Activated B cell treated with CpG ODN at 0.5 μM for 24 hours (primary cell): ENCODE measurements at regions not wholly inside any gene's neighbourhood (a gene's known extent, or its start where the extent isn't known, plus 50 kb on each side); places are given as distances from the start of the nearest gene placed in this dataset.
A peak's percentile ranks its signal among the peaks of the same experiment; 100 is the strongest.
"Not testable (repeated sequence)": the region's sequence is repeated elsewhere in the genome, so short reads cannot be mapped to it uniquely, and the experiment has no call there.

Experiments
- ATAC-seq: fragments of 200-7000 bp; cut with Tn5 transposase; one replicate; pipeline ENCODE4 v1.10.0; 2021; ENCODE audit warnings: low read depth, mild to moderate bottlenecking, moderate library complexity
- CTCF ChIA-PET: fragments of 350-600 bp; sonication (Branson Sonifier 250); formaldehyde crosslinking; loops from one replicate; lab custom pipeline; 2021; ENCODE audit warnings: antibody characterized with exemption; lab: Charles Lee
- POLR2A ChIA-PET: fragments of 350-600 bp; sonication (Branson Sonifier 250); formaldehyde crosslinking; loops from one replicate; lab custom pipeline; 2021; ENCODE audit warnings: antibody characterized with exemption; lab: Charles Lee
- DNase-seq: peaks from one replicate; pipeline ENCODE4 v3.0.0; 2022
- H3K27ac Mint-ChIP-seq: one replicate; pipeline ENCODE4 v1.8.0; 2020; ENCODE audit warnings: mixed read lengths
- H3K27me3 Mint-ChIP-seq: one replicate; pipeline ENCODE4 v1.8.0; 2021; ENCODE audit warnings: mixed read lengths
- H3K36me3 Mint-ChIP-seq: one replicate; pipeline ENCODE4 v1.8.0; 2021; ENCODE audit warnings: low read depth, mixed read lengths
- H3K4me1 Mint-ChIP-seq: one replicate; pipeline ENCODE4 v1.8.0; 2021; ENCODE audit warnings: mixed read lengths
- H3K4me3 Mint-ChIP-seq: one replicate; pipeline ENCODE4 v1.8.0; 2020; ENCODE audit warnings: mild to moderate bottlenecking, mixed read lengths
- H3K9me3 Mint-ChIP-seq: one replicate; pipeline ENCODE4 v1.8.0; 2020; ENCODE audit warnings: mixed read lengths
- CTCF ChIP-seq: fragments of 200-600 bp; IDR thresholded peaks from one replicate; pipeline ENCODE4 v1.8.0; 2022; ENCODE audit warnings: antibody characterized with exemption, mild to moderate bottlenecking
- intact Hi-C: fragments of 100-400 bp; cut with micrococcal nuclease; formaldehyde crosslinking; loops from one replicate; pipeline ENCODE4 v1.15.1; 2024

- H3K9me3 Mint-ChIP-seq: no peaks in the 10 kb centered on the region
- POLR2A ChIA-PET: interaction anchor here (0.7 kb wide), 1 partner anchor 189 kb away, joined by 13 read pairs; no protein-coding TSS in a partner anchor
- peaks cover 10% of the 10 kb centered on the region for H3K4me1 Mint-ChIP-seq
- H3K27me3 Mint-ChIP-seq: peaks cover 2% of the 10 kb centered on the region
- intact Hi-C loops: no loop called here
- ATAC-seq (no peak), DNase-seq (no peak)
- H3K36me3 Mint-ChIP-seq: peaks cover 16% of the 10 kb centered on the region
- TF ChIP-seq CTCF: no peak
- CTCF ChIA-PET: no interaction called here
- H3K27ac Mint-ChIP-seq: no peak overlapping the region
- no peak overlapping the region for H3K4me3 Mint-ChIP-seq
These were observed 179.5 kb downstream of the ADRA2C start for GRCh38 chr4:3945511-3946290.

- DNase-seq, CTCF ChIA-PET: not testable (repeated sequence)
These were observed 180.4 kb downstream of the ADRA2C start for GRCh38 chr4:3946553-3946952.

GRCh38 chr4:3947761-3948160 lies 181.6 kb downstream of the ADRA2C start:
- ATAC-seq, DNase-seq, CTCF ChIA-PET, H3K27ac Mint-ChIP-seq, H3K4me3 Mint-ChIP-seq, H3K27me3 Mint-ChIP-seq, intact Hi-C loops, POLR2A ChIA-PET, H3K9me3 Mint-ChIP-seq, H3K4me1 Mint-ChIP-seq: not testable (repeated sequence)
- H3K36me3 Mint-ChIP-seq: peaks cover 18% of the 10 kb centered on the region

More at GRCh38 chr4:3946553-3946952, 180.4 kb downstream of the ADRA2C start:
- peaks cover 16% of the 10 kb centered on the region for H3K36me3 Mint-ChIP-seq
- POLR2A ChIA-PET, H3K4me3 Mint-ChIP-seq, H3K4me1 Mint-ChIP-seq, H3K27me3 Mint-ChIP-seq, intact Hi-C loops, H3K9me3 Mint-ChIP-seq, ATAC-seq, H3K27ac Mint-ChIP-seq: not testable (repeated sequence)

GRCh38 chr4:3948210-3948609 lies 182.0 kb downstream of the ADRA2C start:
- intact Hi-C loops: not testable (repeated sequence)
- H3K36me3 Mint-ChIP-seq: peaks cover 19% of the 10 kb centered on the region

GRCh38 chr4:3949916-3950315 lies 183.7 kb downstream of the ADRA2C start:
- intact Hi-C loops: loop anchor here (10.0 kb wide), 1 partner anchor 875 kb away; the partner anchor contains the start of genes HTT and HTT-AS
- not testable (repeated sequence) for H3K4me3 Mint-ChIP-seq
- H3K36me3 Mint-ChIP-seq: peaks cover 24% of the 10 kb centered on the region

More at GRCh38 chr4:3948210-3948609, 182.0 kb downstream of the ADRA2C start:
- H3K4me1 Mint-ChIP-seq, CTCF ChIA-PET, H3K4me3 Mint-ChIP-seq, H3K27ac Mint-ChIP-seq, POLR2A ChIA-PET, H3K27me3 Mint-ChIP-seq, DNase-seq, H3K9me3 Mint-ChIP-seq, ATAC-seq: not testable (repeated sequence)

GRCh38 chr4:3952443-3953139 lies 186.4 kb downstream of the ADRA2C start:
- H3K4me3 Mint-ChIP-seq, H3K27me3 Mint-ChIP-seq, DNase-seq, H3K27ac Mint-ChIP-seq, ATAC-seq, H3K9me3 Mint-ChIP-seq, CTCF ChIA-PET, POLR2A ChIA-PET: not testable (repeated sequence)
- peaks cover 16% of the 10 kb centered on the region for H3K36me3 Mint-ChIP-seq
- intact Hi-C loops: loop anchor here (10.0 kb wide), 1 partner anchor 878 kb away; the partner anchor contains the start of genes HTT and HTT-AS
- peaks cover 11% of the 10 kb centered on the region for H3K4me1 Mint-ChIP-seq

More at GRCh38 chr4:3949916-3950315, 183.7 kb downstream of the ADRA2C start:
- DNase-seq, H3K4me1 Mint-ChIP-seq, CTCF ChIA-PET, H3K9me3 Mint-ChIP-seq, ATAC-seq, H3K27me3 Mint-ChIP-seq, H3K27ac Mint-ChIP-seq, POLR2A ChIA-PET: not testable (repeated sequence)

GRCh38 chr4:3953140-3953489 lies 186.9 kb downstream of the ADRA2C start:
- H3K9me3 Mint-ChIP-seq, POLR2A ChIA-PET, CTCF ChIA-PET, H3K27me3 Mint-ChIP-seq, H3K4me3 Mint-ChIP-seq, ATAC-seq, H3K27ac Mint-ChIP-seq, DNase-seq: not testable (repeated sequence)
- Mint-ChIP-seq H3K4me1 (peaks cover 11% of the 10 kb centered on the region), H3K36me3 (peaks cover 12% of the 10 kb centered on the region)
- intact Hi-C loops: loop anchor here (10.0 kb wide), 1 partner anchor 878 kb away; the partner anchor contains the start of genes HTT and HTT-AS

GRCh38 chr4:3954540-3955320 lies 188.5 kb downstream of the ADRA2C start:
- H3K27ac Mint-ChIP-seq: peak overlapping the region; percentile 91
- H3K9me3 Mint-ChIP-seq, ATAC-seq, H3K27me3 Mint-ChIP-seq, CTCF ChIA-PET, H3K36me3 Mint-ChIP-seq: not testable (repeated sequence)
- peaks cover 11% of the 10 kb centered on the region for H3K4me1 Mint-ChIP-seq
- peak; percentile 52 for DNase-seq
- intact Hi-C loops: loop anchor here (2.0 to 10.0 kb wide), 3 partner anchors 338 to 880 kb away; partner anchors contain the start of genes HTT, HTT-AS, LYAR and RGS12
- peak overlapping the region; percentile 92 for H3K4me3 Mint-ChIP-seq
- POLR2A ChIA-PET: interaction anchor here (0.6 to 1.4 kb wide), 2 partner anchors 293 to 1937 kb away, joined by 3 to 7 read pairs; partner anchors contain the start of gene TMEM128

GRCh38 chr4:3955321-3956164 lies 189.4 kb downstream of the ADRA2C start:
- H3K9me3 Mint-ChIP-seq, CTCF ChIA-PET, H3K27me3 Mint-ChIP-seq, H3K36me3 Mint-ChIP-seq: not testable (repeated sequence)
- H3K4me1 Mint-ChIP-seq: peaks cover 11% of the 10 kb centered on the region
- intact Hi-C loops: loop anchor here (2.0 to 10.0 kb wide), 3 partner anchors 337 to 881 kb away; partner anchors contain the start of genes HTT, HTT-AS, LYAR and RGS12
- DNase-seq (peak; percentile 97), ATAC-seq (peak; percentile 98)
- peak overlapping the region; percentile 88 for H3K27ac Mint-ChIP-seq
- POLR2A ChIA-PET: interaction anchor here (0.6 to 1.4 kb wide), 2 partner anchors 293 to 296 kb away, joined by 3 to 4 read pairs; partner anchors contain the start of gene TMEM128
- peak overlapping the region; percentile 92 for H3K4me3 Mint-ChIP-seq
